ENCODE measurements at regions not wholly inside any gene's neighbourhood (a gene's known extent, or its start where the extent isn't known, plus 50 kb on each side); places are given as distances from the start of the nearest gene placed in this dataset.

DNA sequence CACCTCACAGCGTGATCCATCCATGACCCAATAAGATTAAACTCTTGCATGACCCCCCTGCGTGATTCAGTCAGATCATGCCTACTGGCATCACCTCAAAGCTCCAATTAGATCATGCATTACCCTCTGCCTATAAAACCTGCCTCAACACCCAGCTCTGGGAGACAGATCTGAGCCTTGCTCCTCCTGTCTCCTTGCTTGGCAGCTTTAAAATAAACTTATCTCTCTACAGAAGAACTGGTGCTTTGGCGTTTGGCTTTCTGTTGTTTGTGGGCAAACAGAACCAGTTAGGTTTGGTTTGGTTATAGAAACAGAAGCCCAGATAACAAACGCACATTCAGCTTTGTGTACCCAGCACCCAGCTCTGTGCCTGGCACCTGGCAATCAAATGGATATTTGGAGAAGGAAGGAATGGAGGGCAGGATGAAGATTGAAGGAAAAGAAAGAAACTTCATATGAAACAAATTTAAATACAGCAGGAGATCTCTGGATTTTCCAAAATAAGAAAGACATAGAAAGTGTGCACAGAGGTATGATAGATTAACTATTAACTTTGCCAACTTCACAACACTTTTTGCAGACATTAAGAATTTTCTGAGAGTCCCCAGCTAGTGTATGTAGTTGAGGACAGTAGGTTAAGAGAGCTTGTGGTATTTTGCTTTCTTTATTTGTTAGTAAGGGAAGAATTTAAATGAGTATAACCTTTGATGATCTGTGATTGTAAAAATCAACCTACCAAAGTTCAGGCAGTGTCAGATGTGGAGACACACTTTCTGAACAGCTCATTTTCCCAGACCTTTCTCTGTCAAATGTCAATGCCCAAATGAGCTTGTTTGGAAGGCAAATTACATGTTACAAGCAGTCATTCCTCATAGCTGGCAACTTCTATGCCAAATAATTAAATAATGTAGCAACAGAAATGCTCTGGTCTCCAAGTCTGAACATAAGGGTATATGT lies 102.1 kb upstream of the ASTN2 start:
- intact Hi-C loops (cut with DNase I; ENCODE audit: low total_unique reads), result no loop called here
- WGBS, 5 donors, result 26 to 67% (median 32%) methylated on average over 4 of the region's 4 CpGs

DNA sequence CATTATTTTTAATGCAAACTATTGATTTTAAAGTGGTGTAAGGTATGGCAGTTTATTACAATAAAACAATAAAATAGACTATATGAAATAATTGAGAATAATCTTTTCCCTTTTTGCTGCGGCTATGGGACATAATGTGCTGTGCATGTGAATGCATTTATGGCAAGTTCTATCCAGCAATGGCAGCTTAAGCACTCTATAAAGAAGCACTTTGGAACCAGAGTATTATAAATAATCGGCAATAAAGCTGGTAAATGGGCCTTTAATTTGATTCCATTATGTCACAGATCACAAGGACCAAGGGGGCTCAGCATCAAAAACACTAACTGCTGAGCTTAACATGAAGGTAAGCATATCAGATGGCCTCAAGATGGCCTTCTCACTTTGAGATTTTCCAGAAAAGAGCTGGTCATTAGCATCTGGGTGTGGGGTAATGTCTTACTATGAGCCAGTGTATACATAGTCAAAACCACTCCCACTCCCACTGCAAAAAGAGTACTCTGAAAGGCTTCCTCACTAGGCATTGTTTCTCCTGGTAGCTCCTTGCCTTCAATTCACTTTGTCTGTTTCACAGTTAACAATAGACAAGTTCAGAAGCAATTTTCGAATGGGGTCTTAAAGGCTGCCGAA lies 97.1 kb upstream of the ASTN2 start:
- Histone ChIP-seq H3K27ac (no peak overlapping the region), H3K4me1 (peaks cover 0 to 15% (median 7%) of the 10 kb centered on the region in 4 donors), H3K9me3 (no peaks in the 10 kb centered on the region), H3K4me3 (no peak overlapping the region), H3K27me3 (no peaks in the 10 kb centered on the region), H3K36me3 (no peaks in the 10 kb centered on the region)
- 78 to 88% (median 83%) methylated on average over 4 of the region's 4 CpGs for WGBS, 5 donors
- TF ChIP-seq POLR2AphosphoS5 (IDR thresholded peaks at IDR 0.05), result no peak
- TF ChIP-seq, protein P1, sequence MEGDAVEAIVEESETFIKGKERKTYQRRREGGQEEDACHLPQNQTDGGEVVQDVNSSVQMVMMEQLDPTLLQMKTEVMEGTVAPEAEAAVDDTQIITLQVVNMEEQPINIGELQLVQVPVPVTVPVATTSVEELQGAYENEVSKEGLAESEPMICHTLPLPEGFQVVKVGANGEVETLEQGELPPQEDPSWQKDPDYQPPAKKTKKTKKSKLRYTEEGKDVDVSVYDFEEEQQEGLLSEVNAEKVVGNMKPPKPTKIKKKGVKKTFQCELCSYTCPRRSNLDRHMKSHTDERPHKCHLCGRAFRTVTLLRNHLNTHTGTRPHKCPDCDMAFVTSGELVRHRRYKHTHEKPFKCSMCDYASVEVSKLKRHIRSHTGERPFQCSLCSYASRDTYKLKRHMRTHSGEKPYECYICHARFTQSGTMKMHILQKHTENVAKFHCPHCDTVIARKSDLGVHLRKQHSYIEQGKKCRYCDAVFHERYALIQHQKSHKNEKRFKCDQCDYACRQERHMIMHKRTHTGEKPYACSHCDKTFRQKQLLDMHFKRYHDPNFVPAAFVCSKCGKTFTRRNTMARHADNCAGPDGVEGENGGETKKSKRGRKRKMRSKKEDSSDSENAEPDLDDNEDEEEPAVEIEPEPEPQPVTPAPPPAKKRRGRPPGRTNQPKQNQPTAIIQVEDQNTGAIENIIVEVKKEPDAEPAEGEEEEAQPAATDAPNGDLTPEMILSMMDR (IDR thresholded peaks at IDR 0.05), result no peak
- TF ChIP-seq POLR2A (IDR thresholded peaks at IDR 0.05), result no peak
- no peak for DNase-seq
- intact Hi-C loops (cut with DNase I; ENCODE audit: low total_unique reads), result no loop called here

More for the DNA sequence above, 102.1 kb upstream of the ASTN2 start:
- no peaks in the 10 kb centered on the region for H3K9me3 ChIP-seq
- H3K27ac ChIP-seq, result peak overlapping the region in 4 of 5 donors; percentile 34 to 65 (median 62)
- no peaks in the 10 kb centered on the region for H3K27me3 ChIP-seq
- peak in 2 of 3 donors; percentile 11 to 69 for TF ChIP-seq POLR2AphosphoS5 (IDR thresholded peaks at IDR 0.05)
- no peak for TF ChIP-seq EP300 (IDR thresholded peaks at IDR 0.05)
- peak; percentile 16 to 60 for DNase-seq
- no peak overlapping the region for H3K4me3 ChIP-seq
- H3K36me3 ChIP-seq, result no peaks in the 10 kb centered on the region
- H3K4me1 ChIP-seq, result peaks cover 0 to 20% (median 7%) of the 10 kb centered on the region in 4 donors

DNA sequence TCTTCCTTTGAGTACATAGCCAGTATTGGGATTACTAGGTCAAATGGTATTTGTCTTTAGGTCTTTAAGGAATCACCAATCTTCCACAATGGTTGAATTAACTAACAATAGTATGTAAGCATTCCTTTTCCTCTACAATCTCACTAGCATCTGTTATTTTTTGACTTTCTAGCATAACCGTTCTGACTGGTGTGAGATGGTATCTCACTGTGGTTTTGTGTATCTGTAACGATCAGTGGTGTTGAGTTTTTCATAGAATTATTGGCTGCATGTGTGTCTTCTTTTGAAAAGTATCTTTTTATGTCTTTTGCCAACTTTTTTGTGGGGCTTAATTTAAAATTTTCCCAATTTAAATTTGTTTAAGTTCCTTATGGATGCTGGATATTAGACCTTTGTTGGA lies 81.5 kb upstream of the ASTN2 start:
- TF ChIP-seq, protein P1 (IDR thresholded peaks at IDR 0.05), result no peak
- no peak for TF ChIP-seq POLR2A (IDR thresholded peaks at IDR 0.05)
- no peak for TF ChIP-seq POLR2AphosphoS5 (IDR thresholded peaks at IDR 0.05)
- Histone ChIP-seq H3K9me3 (no peaks in the 10 kb centered on the region), H3K36me3 (no peaks in the 10 kb centered on the region), H3K4me3 (no peak overlapping the region), H3K27me3 (no peaks in the 10 kb centered on the region), H3K27ac (no peak overlapping the region), H3K4me1 (peaks cover 10 to 25% (median 13%) of the 10 kb centered on the region in 4 donors)
- DNase-seq, result no peak
- intact Hi-C loops (cut with DNase I; ENCODE audit: low total_unique reads), result no loop called here
- WGBS, 5 donors, result 71 to 93% (median 89%) methylated on average over 2 of the region's 2 CpGs

DNA sequence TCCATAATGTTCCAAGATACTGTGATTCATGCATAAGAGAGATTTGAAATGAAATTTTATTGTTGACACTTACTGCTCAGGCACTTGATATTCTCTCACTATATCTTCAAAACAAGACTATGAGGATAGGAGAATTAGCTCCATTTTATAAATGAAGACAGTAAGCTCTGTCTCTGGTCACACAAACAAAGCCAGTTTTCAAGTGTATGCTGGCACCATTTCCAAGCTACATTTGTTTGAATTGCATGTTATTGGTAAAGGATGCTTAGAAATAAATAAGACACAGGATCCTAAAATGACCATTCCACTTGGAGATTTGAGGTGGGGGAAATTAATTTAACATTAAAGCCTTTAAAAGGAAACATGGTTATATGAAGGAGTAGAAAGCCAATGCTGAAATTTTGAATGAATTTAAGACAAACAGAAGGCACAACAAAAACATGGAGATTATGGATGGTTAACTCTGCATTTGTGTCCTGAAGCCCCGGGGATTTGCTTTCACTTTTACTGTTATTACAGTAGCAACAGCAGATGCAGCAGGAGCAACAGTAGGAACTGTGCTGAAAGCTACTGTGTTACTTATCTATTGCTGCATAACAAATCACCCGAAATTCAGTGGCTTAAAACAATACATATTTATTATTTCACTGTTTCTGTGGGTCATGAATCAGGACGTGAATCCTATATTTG lies 79.7 kb upstream of the ASTN2 start:
- intact Hi-C loops (cut with DNase I; ENCODE audit: low total_unique reads), result no loop called here
- Histone ChIP-seq H3K36me3 (no peaks in the 10 kb centered on the region), H3K27me3 (no peaks in the 10 kb centered on the region), H3K4me1 (peaks cover 10 to 29% (median 18%) of the 10 kb centered on the region in 4 donors), H3K4me3 (peak overlapping the region in 2 of 4 donors; percentile 0 to 7), H3K9me3 (no peaks in the 10 kb centered on the region), H3K27ac (peak overlapping the region in 2 of 5 donors; percentile 20 to 25)
- TF ChIP-seq POLR2AphosphoS5 (IDR thresholded peaks at IDR 0.05), result no peak
- no peak for TF ChIP-seq EP300 (IDR thresholded peaks at IDR 0.05)
- no peak for TF ChIP-seq POLR2A (IDR thresholded peaks at IDR 0.05)
- TF ChIP-seq, protein P1 (IDR thresholded peaks at IDR 0.05), result no peak
- peak in 1 of 2 donors; percentile 28 for DNase-seq
- 10 to 26% (median 13%) methylated on average over 3 of the region's 3 CpGs for WGBS, 5 donors

Data from stomach (tissue), 8 donors.